HEK293T (cell line): ENCODE measurements at regions not wholly inside any gene's neighbourhood (a gene's known extent, or its start where the extent isn't known, plus 50 kb on each side); places are given as distances from the start of the nearest gene placed in this dataset.

Source experiments
- BHLHE40 ChIP-seq: fragments of 450-650 bp; IDR thresholded peaks from 2 replicates; pipeline ENCODE4 v1.6.1; 2016; ENCODE audit warnings: mild to moderate bottlenecking, moderate library complexity, borderline replicate concordance
- CTBP1 ChIP-seq: fragments of 450-650 bp; IDR thresholded peaks from 2 replicates; pipeline ENCODE4 v1.6.1; 2016; ENCODE audit warnings: borderline replicate concordance
- FOXA1 ChIP-seq: fragments of 450-650 bp; IDR thresholded peaks from 2 replicates; pipeline ENCODE4 v1.6.1; 2016; ENCODE audit warnings: mild to moderate bottlenecking
- FOXM1 ChIP-seq: fragments of 450-650 bp; IDR thresholded peaks from 2 replicates; pipeline ENCODE4 v1.6.1; 2017; ENCODE audit warnings: mild to moderate bottlenecking, borderline replicate concordance
- L3MBTL2 ChIP-seq: fragments of 450-650 bp; conservative IDR thresholded peaks from 2 replicates; pipeline ENCODE4 v1.6.1; 2016; ENCODE audit warnings: mild to moderate bottlenecking
- LEF1 ChIP-seq: fragments of 450-650 bp; IDR thresholded peaks from 2 replicates; pipeline ENCODE4 v1.6.1; 2017; ENCODE audit warnings: mild to moderate bottlenecking, borderline replicate concordance
- PKNOX1 ChIP-seq: fragments of 450-650 bp; IDR thresholded peaks from 2 replicates; pipeline ENCODE4 v1.6.1; 2016
- SP1 ChIP-seq: fragments of 450-650 bp; IDR thresholded peaks from 2 replicates; pipeline ENCODE4 v1.6.1; 2017
- TARDBP ChIP-seq: fragments of 450-650 bp; IDR thresholded peaks from 2 replicates; pipeline ENCODE4 v1.6.1; 2016
- ZNF384 ChIP-seq: fragments of 450-650 bp; IDR thresholded peaks from 2 replicates; pipeline ENCODE4 v1.6.1; 2016

GRCh38 chr1:79161077-79161476 is 154.5 kb upstream of the ADGRL4 start:
- TF ChIP-seq BHLHE40 (no peak), FOXA1 (no peak), SP1 (no peak), FOXM1 (no peak), PKNOX1 (no peak), LEF1 (no peak), ZNF384 (no peak), L3MBTL2 (no peak), CTBP1 (no peak), TARDBP (no peak)
